ENCODE measurements at regions not wholly inside any gene's neighbourhood (a gene's known extent, or its start where the extent isn't known, plus 50 kb on each side); places are given as distances from the start of the nearest gene placed in this dataset.

GRCh38 chr3:182041668-182042291 lies 330.1 kb downstream of the SOX2 start:
- DNase-seq (ENCODE audit: low read depth, low spot score), result no peak
- no CpG with 5 or more reads among the region's 1 CpG for whole genome bisulfite sequencing (ENCODE audit: insufficient coverage, insufficient read length)
- no peaks in the 10 kb centered on the region for H3K4me1 ChIP-seq (ENCODE audit: control insufficient read depth, insufficient read depth, low read length)
- H3K27ac ChIP-seq (ENCODE audit: low read length), result no peak overlapping the region
- H3K4me3 ChIP-seq (ENCODE audit: low read length), result no peak overlapping the region
- H3K9me3 ChIP-seq (ENCODE audit: control insufficient read depth, insufficient read depth, low read length), result no peaks in the 10 kb centered on the region
- no peaks in the 10 kb centered on the region for H3K36me3 ChIP-seq (ENCODE audit: control insufficient read depth, insufficient read depth, low read length)
- no peaks in the 10 kb centered on the region for H3K27me3 ChIP-seq (ENCODE audit: control insufficient read depth, insufficient read depth, low read length)

GRCh38 chr3:182045736-182046135 lies 334.0 kb downstream of the SOX2 start:
- H3K4me3 ChIP-seq (ENCODE audit: low read length), result no peak overlapping the region
- H3K36me3 ChIP-seq (ENCODE audit: control insufficient read depth, insufficient read depth, low read length), result no peaks in the 10 kb centered on the region
- no peak overlapping the region for H3K27ac ChIP-seq (ENCODE audit: low read length)
- no peaks in the 10 kb centered on the region for H3K9me3 ChIP-seq (ENCODE audit: control insufficient read depth, insufficient read depth, low read length)
- H3K4me1 ChIP-seq (ENCODE audit: control insufficient read depth, insufficient read depth, low read length), result no peaks in the 10 kb centered on the region
- DNase-seq (ENCODE audit: low read depth, low spot score), result no peak
- WGBS (ENCODE audit: insufficient coverage, insufficient read length), result no CpG with 5 or more reads among the region's 2 CpGs
- H3K27me3 ChIP-seq (ENCODE audit: control insufficient read depth, insufficient read depth, low read length), result no peaks in the 10 kb centered on the region

DNA sequence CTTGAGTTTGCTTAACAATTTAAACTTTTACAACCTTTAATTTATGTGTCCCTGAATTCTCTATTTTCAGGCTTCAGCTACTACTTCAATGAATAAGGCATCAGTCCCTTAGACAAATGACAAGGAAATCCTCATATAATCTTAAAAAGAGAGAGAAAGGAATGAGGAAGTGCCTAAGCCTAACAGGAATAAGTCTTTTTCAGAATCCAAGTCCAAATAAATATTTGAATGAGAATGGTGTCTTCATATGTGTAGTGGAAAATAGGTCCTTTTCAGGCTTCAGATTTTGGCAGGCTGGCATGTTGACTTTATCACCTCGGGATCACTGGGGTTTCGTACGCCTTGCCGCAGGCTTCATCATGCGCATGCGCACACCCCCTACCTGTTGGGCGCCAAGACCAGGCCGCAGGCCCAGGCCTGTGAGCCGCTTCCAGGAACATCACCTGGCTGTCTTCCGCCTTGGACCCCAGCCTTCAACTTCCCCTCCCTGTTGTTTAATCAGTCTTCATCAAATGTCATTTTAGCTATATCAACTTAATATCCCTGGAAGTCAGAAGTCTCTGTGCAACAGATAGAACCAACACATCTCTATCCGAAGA lies 334.5 kb downstream of the SOX2 start:
- no peak for DNase-seq (ENCODE audit: low read depth, low spot score)
- no peaks in the 10 kb centered on the region for H3K36me3 ChIP-seq (ENCODE audit: control insufficient read depth, insufficient read depth, low read length)
- no peak overlapping the region for H3K27ac ChIP-seq (ENCODE audit: low read length)
- no CpG with 5 or more reads among the region's 11 CpGs for WGBS (ENCODE audit: insufficient coverage, insufficient read length)
- H3K9me3 ChIP-seq (ENCODE audit: control insufficient read depth, insufficient read depth, low read length), result no peaks in the 10 kb centered on the region
- H3K4me3 ChIP-seq (ENCODE audit: low read length), result no peak overlapping the region
- H3K27me3 ChIP-seq (ENCODE audit: control insufficient read depth, insufficient read depth, low read length), result no peaks in the 10 kb centered on the region
- no peaks in the 10 kb centered on the region for H3K4me1 ChIP-seq (ENCODE audit: control insufficient read depth, insufficient read depth, low read length)

DNA sequence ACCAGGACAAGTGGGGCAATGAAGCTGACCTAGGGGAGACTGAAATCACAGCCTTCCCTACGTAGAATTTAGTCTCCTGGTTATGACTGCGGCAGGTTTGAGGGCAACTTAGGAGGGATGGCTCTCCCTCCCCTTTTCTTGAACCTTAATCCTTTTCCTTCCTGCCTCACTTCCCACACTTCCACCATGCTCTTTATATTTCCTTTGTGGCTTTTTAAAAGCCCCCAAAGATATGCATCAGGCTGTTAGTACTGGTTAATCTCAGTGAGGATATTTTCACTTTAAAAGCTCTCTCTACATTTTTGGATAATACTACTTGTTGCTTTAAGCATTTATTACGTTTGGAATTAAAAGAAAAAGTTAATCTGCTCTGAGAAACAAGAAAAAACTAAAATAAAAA lies 339.2 kb downstream of the SOX2 start:
- WGBS (ENCODE audit: insufficient coverage, insufficient read length), result no CpG with 5 or more reads among the region's 3 CpGs
- no peaks in the 10 kb centered on the region for H3K36me3 ChIP-seq (ENCODE audit: control insufficient read depth, insufficient read depth, low read length)
- H3K4me3 ChIP-seq (ENCODE audit: low read length), result no peak overlapping the region

DNA sequence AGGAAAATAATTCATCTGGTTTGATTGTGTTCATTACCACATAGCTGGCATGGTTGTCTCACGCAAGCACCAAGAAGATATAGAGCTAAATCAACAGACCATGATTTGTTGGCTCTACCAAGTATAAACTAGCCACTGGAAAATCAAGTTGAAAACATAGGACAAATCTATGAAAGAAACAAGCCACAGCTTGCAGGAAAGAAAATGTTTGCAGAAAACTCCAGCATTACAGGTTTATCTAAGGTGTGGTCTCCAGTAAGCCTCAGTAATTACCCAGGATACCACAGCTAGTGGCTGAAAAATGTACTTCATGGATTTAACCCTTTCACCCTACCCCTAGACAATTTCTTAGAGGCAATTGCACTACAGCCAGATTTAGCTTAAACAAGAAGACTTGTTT lies 340.6 kb downstream of the SOX2 start:
- no CpG with 5 or more reads among the region's 1 CpG for WGBS (ENCODE audit: insufficient coverage, insufficient read length)

More for the DNA sequence above, 339.2 kb downstream of the SOX2 start:
- no peak for DNase-seq (ENCODE audit: low read depth, low spot score)
- Histone ChIP-seq H3K27ac (ENCODE audit: low read length) (no peak overlapping the region), H3K27me3 (ENCODE audit: control insufficient read depth, insufficient read depth, low read length) (no peaks in the 10 kb centered on the region), H3K4me1 (ENCODE audit: control insufficient read depth, insufficient read depth, low read length) (no peaks in the 10 kb centered on the region), H3K9me3 (ENCODE audit: control insufficient read depth, insufficient read depth, low read length) (no peaks in the 10 kb centered on the region)

DNA sequence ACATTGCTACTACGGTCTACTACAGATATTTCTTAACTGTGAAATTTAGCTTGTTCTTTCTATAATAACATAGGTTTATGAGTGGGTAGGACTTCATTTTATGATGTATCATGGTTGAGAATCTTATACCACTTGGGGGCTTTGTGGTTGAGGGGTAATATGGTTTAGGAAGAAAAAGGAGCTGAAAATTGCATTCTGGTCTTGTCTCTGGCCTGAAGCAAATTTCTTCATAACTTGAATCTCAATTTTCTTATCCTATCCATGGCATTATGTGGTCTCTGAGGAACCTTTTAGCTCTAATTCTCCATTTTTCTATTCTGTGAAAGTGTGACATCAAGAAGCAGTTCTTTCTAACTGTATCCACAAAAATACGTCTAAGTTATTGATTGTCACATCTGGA lies 341.0 kb downstream of the SOX2 start:
- no CpG with 5 or more reads among the region's 2 CpGs for WGBS (ENCODE audit: insufficient coverage, insufficient read length)
- Histone ChIP-seq H3K4me1 (ENCODE audit: control insufficient read depth, insufficient read depth, low read length) (no peaks in the 10 kb centered on the region), H3K4me3 (ENCODE audit: low read length) (no peak overlapping the region), H3K27ac (ENCODE audit: low read length) (no peak overlapping the region), H3K9me3 (ENCODE audit: control insufficient read depth, insufficient read depth, low read length) (no peaks in the 10 kb centered on the region), H3K36me3 (ENCODE audit: control insufficient read depth, insufficient read depth, low read length) (no peaks in the 10 kb centered on the region), H3K27me3 (ENCODE audit: control insufficient read depth, insufficient read depth, low read length) (no peaks in the 10 kb centered on the region)
- no peak for DNase-seq (ENCODE audit: low read depth, low spot score)

More for the DNA sequence above, 340.6 kb downstream of the SOX2 start:
- H3K4me1 ChIP-seq (ENCODE audit: control insufficient read depth, insufficient read depth, low read length), result no peaks in the 10 kb centered on the region
- no peak overlapping the region for H3K4me3 ChIP-seq (ENCODE audit: low read length)
- DNase-seq (ENCODE audit: low read depth, low spot score), result no peak
- H3K36me3 ChIP-seq (ENCODE audit: control insufficient read depth, insufficient read depth, low read length), result no peaks in the 10 kb centered on the region
- H3K27ac ChIP-seq (ENCODE audit: low read length), result no peak overlapping the region
- no peaks in the 10 kb centered on the region for H3K27me3 ChIP-seq (ENCODE audit: control insufficient read depth, insufficient read depth, low read length)
- no peaks in the 10 kb centered on the region for H3K9me3 ChIP-seq (ENCODE audit: control insufficient read depth, insufficient read depth, low read length)

DNA sequence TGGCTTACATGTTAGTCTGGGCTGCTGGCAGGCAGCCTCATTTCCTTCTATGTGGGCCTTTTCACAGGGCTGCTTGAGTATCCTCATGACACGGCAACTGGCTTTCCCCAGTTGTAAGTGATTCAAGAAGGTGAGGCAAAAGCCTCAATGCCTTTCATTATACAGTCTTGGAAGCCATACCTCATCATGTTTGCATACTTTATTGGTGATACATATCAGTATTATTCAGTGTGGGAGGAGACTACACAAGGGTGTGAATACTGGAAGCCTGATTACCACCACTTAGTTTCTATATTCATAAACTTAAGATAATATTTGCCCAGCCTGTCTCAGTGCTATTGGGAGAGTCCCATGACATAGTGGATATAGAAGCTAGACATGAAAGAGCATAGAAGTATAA lies 346.8 kb downstream of the SOX2 start:
- H3K4me3 ChIP-seq (ENCODE audit: low read length), result no peak overlapping the region
- DNase-seq (ENCODE audit: low read depth, low spot score), result no peak

DNA sequence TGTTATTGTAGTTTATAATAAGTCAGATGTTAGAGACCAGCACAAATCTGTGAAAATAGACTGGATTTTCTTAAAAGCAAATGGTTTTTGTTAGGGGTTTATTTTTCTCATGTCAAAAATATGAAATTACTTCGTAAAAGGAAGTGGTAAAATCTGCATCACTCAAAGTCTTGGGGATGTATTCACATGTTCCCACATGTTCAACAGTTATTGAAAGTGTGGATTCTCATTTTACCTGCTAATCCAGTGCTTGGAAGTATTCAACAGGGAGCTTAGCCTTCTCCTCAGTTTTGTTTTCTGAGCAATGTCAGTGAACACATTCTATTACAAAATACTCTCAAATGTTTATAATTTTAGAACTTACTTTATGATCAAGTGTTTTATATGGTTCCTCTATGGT lies 352.0 kb downstream of the SOX2 start:
- H3K36me3 ChIP-seq (ENCODE audit: control insufficient read depth, insufficient read depth, low read length), result no peaks in the 10 kb centered on the region
- H3K4me1 ChIP-seq (ENCODE audit: control insufficient read depth, insufficient read depth, low read length), result no peaks in the 10 kb centered on the region
- H3K27me3 ChIP-seq (ENCODE audit: control insufficient read depth, insufficient read depth, low read length), result no peaks in the 10 kb centered on the region
- H3K4me3 ChIP-seq (ENCODE audit: low read length), result no peak overlapping the region
- no peaks in the 10 kb centered on the region for H3K9me3 ChIP-seq (ENCODE audit: control insufficient read depth, insufficient read depth, low read length)
- WGBS (ENCODE audit: insufficient coverage, insufficient read length), result no CpG with 5 or more reads among the region's 1 CpG
- DNase-seq (ENCODE audit: low read depth, low spot score), result no peak
- no peak overlapping the region for H3K27ac ChIP-seq (ENCODE audit: low read length)

More for the DNA sequence above, 346.8 kb downstream of the SOX2 start:
- no peaks in the 10 kb centered on the region for H3K36me3 ChIP-seq (ENCODE audit: control insufficient read depth, insufficient read depth, low read length)
- H3K27ac ChIP-seq (ENCODE audit: low read length), result no peak overlapping the region
- no peaks in the 10 kb centered on the region for H3K27me3 ChIP-seq (ENCODE audit: control insufficient read depth, insufficient read depth, low read length)
- WGBS (ENCODE audit: insufficient coverage, insufficient read length), result no CpG with 5 or more reads among the region's 1 CpG
- H3K9me3 ChIP-seq (ENCODE audit: control insufficient read depth, insufficient read depth, low read length), result no peaks in the 10 kb centered on the region
- no peaks in the 10 kb centered on the region for H3K4me1 ChIP-seq (ENCODE audit: control insufficient read depth, insufficient read depth, low read length)

- WGBS (ENCODE audit: insufficient coverage, insufficient read length), result no CpG with 5 or more reads among the region's 4 CpGs
- Histone ChIP-seq H3K9me3 (ENCODE audit: control insufficient read depth, insufficient read depth, low read length) (no peaks in the 10 kb centered on the region), H3K27me3 (ENCODE audit: control insufficient read depth, insufficient read depth, low read length) (no peaks in the 10 kb centered on the region), H3K27ac (ENCODE audit: low read length) (no peak overlapping the region), H3K4me1 (ENCODE audit: control insufficient read depth, insufficient read depth, low read length) (no peaks in the 10 kb centered on the region), H3K4me3 (ENCODE audit: low read length) (no peak overlapping the region), H3K36me3 (ENCODE audit: control insufficient read depth, insufficient read depth, low read length) (no peaks in the 10 kb centered on the region)
- DNase-seq (ENCODE audit: low read depth, low spot score), result no peak
Measured at GRCh38 chr3:182067423-182067822, 355.7 kb downstream of the SOX2 start.

GRCh38 chr3:182078316-182078715 lies 366.6 kb downstream of the SOX2 start:
- Histone ChIP-seq H3K9me3 (ENCODE audit: control insufficient read depth, insufficient read depth, low read length) (no peaks in the 10 kb centered on the region), H3K4me3 (ENCODE audit: low read length) (no peak overlapping the region), H3K27ac (ENCODE audit: low read length) (no peak overlapping the region), H3K36me3 (ENCODE audit: control insufficient read depth, insufficient read depth, low read length) (no peaks in the 10 kb centered on the region), H3K4me1 (ENCODE audit: control insufficient read depth, insufficient read depth, low read length) (no peaks in the 10 kb centered on the region; the same call in 1 of the 2 replicates), H3K27me3 (ENCODE audit: control insufficient read depth, insufficient read depth, low read length) (no peaks in the 10 kb centered on the region)
- no CpG with 5 or more reads among the region's 3 CpGs for WGBS (ENCODE audit: insufficient coverage, insufficient read length)
- DNase-seq (ENCODE audit: low read depth, low spot score), result no peak

DNA sequence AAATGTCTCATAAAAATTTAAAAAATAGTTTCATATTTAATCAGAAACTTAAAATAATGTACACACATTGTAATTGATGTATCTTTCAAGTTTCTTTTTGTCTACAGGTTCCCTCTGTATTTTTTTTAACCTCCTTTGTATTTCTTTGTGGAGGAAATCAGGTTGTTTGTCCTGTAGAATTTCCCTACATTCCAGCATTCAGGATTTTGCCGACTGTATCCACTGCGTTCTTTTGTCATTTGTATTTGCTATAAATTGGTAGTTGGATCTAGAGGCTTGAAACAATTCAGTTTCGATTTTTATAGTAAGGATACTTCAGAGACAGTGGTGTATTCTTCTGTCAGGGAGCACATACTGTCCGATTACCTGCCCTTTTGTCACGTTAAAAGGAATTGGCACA lies 367.2 kb downstream of the SOX2 start:
- H3K4me1 ChIP-seq (ENCODE audit: control insufficient read depth, insufficient read depth, low read length), result no peaks in the 10 kb centered on the region; the same call in 1 of the 2 replicates

More for the DNA sequence above, 367.2 kb downstream of the SOX2 start:
- H3K4me3 ChIP-seq (ENCODE audit: low read length), result no peak overlapping the region
- H3K27me3 ChIP-seq (ENCODE audit: control insufficient read depth, insufficient read depth, low read length), result no peaks in the 10 kb centered on the region
- H3K9me3 ChIP-seq (ENCODE audit: control insufficient read depth, insufficient read depth, low read length), result no peaks in the 10 kb centered on the region
- H3K27ac ChIP-seq (ENCODE audit: low read length), result no peak overlapping the region
- no CpG with 5 or more reads among the region's 5 CpGs for WGBS (ENCODE audit: insufficient coverage, insufficient read length)
- DNase-seq (ENCODE audit: low read depth, low spot score), result no peak
- no peaks in the 10 kb centered on the region for H3K36me3 ChIP-seq (ENCODE audit: control insufficient read depth, insufficient read depth, low read length)

Measured in iPS DF 6.9 (cell line).